Nephron (organoid): ENCODE measurements at regions not wholly inside any gene's neighbourhood (a gene's known extent, or its start where the extent isn't known, plus 50 kb on each side); places are given as distances from the start of the nearest gene placed in this dataset.

Source experiments
- H3K27ac Mint-ChIP-seq, 3 experiments: 2 replicates each; pipeline ENCODE4 v1.8.0; 2020; ENCODE audit warnings: mixed read lengths in 3 of 3, mild to moderate bottlenecking in 2 of 3, moderate library complexity in 1 of 3
- H3K27me3 Mint-ChIP-seq: 2 replicates; pipeline ENCODE4 v1.8.0; 2021; ENCODE audit warnings: low read depth, mild to moderate bottlenecking, moderate library complexity, mixed read lengths
- H3K36me3 Mint-ChIP-seq: 2 replicates; pipeline ENCODE4 v1.8.0; 2020; ENCODE audit warnings: low read depth, mixed read lengths
- H3K4me1 Mint-ChIP-seq: 2 replicates; pipeline ENCODE4 v1.8.0; 2020; ENCODE audit warnings: mixed read lengths
- H3K4me3 Mint-ChIP-seq, 3 experiments: 2 replicates each; pipeline ENCODE4 v1.8.0; 2020; ENCODE audit warnings: mild to moderate bottlenecking in 3 of 3, mixed read lengths in 3 of 3, moderate library complexity in 2 of 3
- H3K9me3 Mint-ChIP-seq: 2 replicates; pipeline ENCODE4 v1.8.0; 2020; ENCODE audit warnings: mixed read lengths
- CTCF ChIP-seq, 3 experiments: fragments of 200-600 bp; sonication (generic); IDR thresholded peaks; one replicate each; pipeline ENCODE4 v1.5.0; 2021; ENCODE audit warnings: antibody characterized with exemption in 3 of 3; ENCODE audit not compliant: unreplicated experiment in 3 of 3

- TF ChIP-seq CTCF (IDR thresholded peaks at IDR 0.05; ENCODE audit: unreplicated experiment in 3 of 3), result no peak
- no peak overlapping the region for H3K27ac Mint-ChIP-seq
- H3K4me3 Mint-ChIP-seq, result no peak overlapping the region
- peaks cover 12% of the 10 kb centered on the region for H3K4me1 Mint-ChIP-seq
- peaks cover 21% of the 10 kb centered on the region for H3K9me3 Mint-ChIP-seq
- H3K27me3 Mint-ChIP-seq, result peaks cover 45% of the 10 kb centered on the region
- H3K36me3 Mint-ChIP-seq, result no peaks in the 10 kb centered on the region
Observed at GRCh38 chr15:69693059-69693458, 240.4 kb downstream of the RPLP1 start.

GRCh38 chr15:69696946-69697345 is 244.3 kb downstream of the RPLP1 start:
- H3K4me3 Mint-ChIP-seq, result no peak overlapping the region
- no peaks in the 10 kb centered on the region for H3K36me3 Mint-ChIP-seq
- peaks cover 2% of the 10 kb centered on the region for H3K9me3 Mint-ChIP-seq
- no peak for TF ChIP-seq CTCF (IDR thresholded peaks at IDR 0.05; ENCODE audit: unreplicated experiment in 3 of 3)
- peaks cover 56% of the 10 kb centered on the region for H3K27me3 Mint-ChIP-seq
- H3K27ac Mint-ChIP-seq, result no peak overlapping the region
- peaks cover 25% of the 10 kb centered on the region for H3K4me1 Mint-ChIP-seq

GRCh38 chr15:69697916-69698315 is 245.3 kb downstream of the RPLP1 start:
- TF ChIP-seq CTCF (IDR thresholded peaks at IDR 0.05; ENCODE audit: unreplicated experiment in 3 of 3), result no peak
- H3K27me3 Mint-ChIP-seq, result peaks cover 50% of the 10 kb centered on the region

GRCh38 chr15:69699096-69699495 is 246.5 kb downstream of the RPLP1 start:
- no peak for TF ChIP-seq CTCF (IDR thresholded peaks at IDR 0.05; ENCODE audit: unreplicated experiment in 3 of 3)
- Mint-ChIP-seq H3K27ac (no peak overlapping the region), H3K9me3 (peaks cover 9% of the 10 kb centered on the region), H3K27me3 (peaks cover 39% of the 10 kb centered on the region), H3K4me1 (peaks cover 37% of the 10 kb centered on the region), H3K36me3 (peaks cover 3% of the 10 kb centered on the region), H3K4me3 (no peak overlapping the region)

More at GRCh38 chr15:69697916-69698315, 245.3 kb downstream of the RPLP1 start:
- Mint-ChIP-seq H3K9me3 (peaks cover 3% of the 10 kb centered on the region), H3K4me1 (peaks cover 25% of the 10 kb centered on the region), H3K4me3 (no peak overlapping the region), H3K27ac (no peak overlapping the region), H3K36me3 (no peaks in the 10 kb centered on the region)

GRCh38 chr15:69700380-69700779 is 247.8 kb downstream of the RPLP1 start:
- Mint-ChIP-seq H3K9me3 (peaks cover 19% of the 10 kb centered on the region), H3K27me3 (peaks cover 39% of the 10 kb centered on the region), H3K4me3 (no peak overlapping the region)

More at GRCh38 chr15:69700380-69700779, 247.8 kb downstream of the RPLP1 start:
- H3K36me3 Mint-ChIP-seq, result peaks cover 3% of the 10 kb centered on the region
- no peak for TF ChIP-seq CTCF (IDR thresholded peaks at IDR 0.05; ENCODE audit: unreplicated experiment in 3 of 3)
- no peak overlapping the region for H3K27ac Mint-ChIP-seq
- H3K4me1 Mint-ChIP-seq, result peaks cover 43% of the 10 kb centered on the region
